H9 (cell line): ENCODE measurements at regions not wholly inside any gene's neighbourhood (a gene's known extent, or its start where the extent isn't known, plus 50 kb on each side); places are given as distances from the start of the nearest gene placed in this dataset.
A peak's percentile ranks its signal among the peaks of the same experiment; 100 is the strongest.

ENCODE experiments used
- DNase-seq: peaks from one replicate; pipeline ENCODE4 v3.0.0-alpha.2; 2017
- H2AFZ ChIP-seq: one replicate; pipeline ENCODE4 v1.6.1; 2013; ENCODE audit warnings: mild to moderate bottlenecking, low read length, control low read depth, moderate library complexity
- H2AK5ac ChIP-seq: 2 replicates; pipeline ENCODE4 v1.6.1; 2013; ENCODE audit warnings: low read length, control low read depth, mixed read lengths; ENCODE audit not compliant: insufficient read length
- H2BK120ac ChIP-seq: one replicate; pipeline ENCODE4 v1.6.1; 2013; ENCODE audit warnings: low read depth, mild to moderate bottlenecking, low read length, control low read depth, inconsistent platforms; ENCODE audit not compliant: poor library complexity, severe bottlenecking
- H2BK12ac ChIP-seq: 2 replicates; pipeline ENCODE4 v1.6.1; 2013; ENCODE audit warnings: low read length, control low read depth, mixed read lengths, low read depth; ENCODE audit not compliant: insufficient read length
- H2BK15ac ChIP-seq: 2 replicates; pipeline ENCODE4 v1.6.1; 2013; ENCODE audit warnings: low read depth, low read length, control low read depth
- H2BK20ac ChIP-seq: one replicate; pipeline ENCODE4 v1.6.1; 2013; ENCODE audit warnings: low read depth, mild to moderate bottlenecking, low read length, control low read depth, inconsistent platforms; ENCODE audit not compliant: poor library complexity, severe bottlenecking
- H2BK5ac ChIP-seq: 2 replicates; pipeline ENCODE4 v1.6.1; 2013; ENCODE audit warnings: low read length, control low read depth, mixed read lengths; ENCODE audit not compliant: insufficient read length
- H3K14ac ChIP-seq: 2 replicates; pipeline ENCODE4 v1.6.1; 2013; ENCODE audit warnings: low read length, control low read depth; ENCODE audit not compliant: insufficient read depth
- H3K18ac ChIP-seq: 2 replicates; pipeline ENCODE4 v1.6.1; 2013; ENCODE audit warnings: low read depth, mild to moderate bottlenecking, mixed read lengths, low read length, control low read depth; ENCODE audit not compliant: insufficient read length
- H3K23ac ChIP-seq: 2 replicates; pipeline ENCODE4 v1.6.1; 2013; ENCODE audit warnings: low read length, control low read depth, mixed read lengths, low read depth; ENCODE audit not compliant: insufficient read length
- H3K23me2 ChIP-seq: 2 replicates; pipeline ENCODE4 v1.6.1; 2013; ENCODE audit warnings: low read depth, mild to moderate bottlenecking, mixed read lengths, low read length, control low read depth; ENCODE audit not compliant: insufficient read length, poor library complexity, severe bottlenecking
- H3K27ac ChIP-seq: 2 replicates; pipeline ENCODE4 v1.5.1; 2013; ENCODE audit warnings: low read length, control low read depth, mixed read lengths, low read depth; ENCODE audit not compliant: insufficient read length
- H3K27me3 ChIP-seq: 2 replicates; pipeline ENCODE4 v1.6.1; 2013; ENCODE audit warnings: low read length, control low read depth, inconsistent platforms; ENCODE audit not compliant: insufficient read depth
- H3K4ac ChIP-seq: 2 replicates; pipeline ENCODE4 v1.6.1; 2013; ENCODE audit warnings: low read depth, mild to moderate bottlenecking, control low read depth, inconsistent platforms, low read length, moderate library complexity
- H3K4me1 ChIP-seq: 2 replicates; pipeline ENCODE4 v1.6.1; 2013; ENCODE audit warnings: low read length, control low read depth, inconsistent platforms; ENCODE audit not compliant: insufficient read depth
- H3K4me2 ChIP-seq: 2 replicates; pipeline ENCODE4 v1.6.1; 2013; ENCODE audit warnings: low read length, control low read depth, mixed read lengths; ENCODE audit not compliant: insufficient read length, insufficient read depth
- H3K56ac ChIP-seq: 2 replicates; pipeline ENCODE4 v1.6.1; 2013; ENCODE audit warnings: low read depth, mild to moderate bottlenecking, mixed read lengths, low read length, control low read depth; ENCODE audit not compliant: insufficient read length
- H3K79me1 ChIP-seq: 2 replicates; pipeline ENCODE4 v1.6.1; 2013; ENCODE audit warnings: low read depth, mild to moderate bottlenecking, moderate library complexity, low read length, control low read depth, inconsistent platforms; ENCODE audit not compliant: insufficient read depth, poor library complexity, severe bottlenecking
- H3K79me2 ChIP-seq: 2 replicates; pipeline ENCODE4 v1.6.1; 2013; ENCODE audit warnings: low read length, control low read depth, inconsistent platforms; ENCODE audit not compliant: insufficient read depth
- H3K9ac ChIP-seq: 2 replicates; pipeline ENCODE4 v1.6.1; 2013; ENCODE audit warnings: low read length, control low read depth, mixed read lengths; ENCODE audit not compliant: insufficient read length; ENCODE audit errors: extremely low read depth
- H3K9me3 ChIP-seq: one replicate; pipeline ENCODE4 v1.6.1; 2013; ENCODE audit warnings: low read depth, low read length, inconsistent platforms; ENCODE audit not compliant: control insufficient read depth
- H3T11ph ChIP-seq: one replicate; pipeline ENCODE4 v1.6.1; 2013; ENCODE audit warnings: mild to moderate bottlenecking, low read length, control low read depth, inconsistent platforms
- H4K20me1 ChIP-seq: one replicate; pipeline ENCODE4 v1.6.1; 2013; ENCODE audit not compliant: control insufficient read depth, insufficient read length, insufficient read depth
- H4K5ac ChIP-seq: 2 replicates; pipeline ENCODE4 v1.6.1; 2013; ENCODE audit warnings: low read depth, mild to moderate bottlenecking, mixed read lengths, low read length, control low read depth; ENCODE audit not compliant: insufficient read length
- H4K8ac ChIP-seq: replicated peaks from 2 replicates; pipeline ENCODE4 v1.6.1; 2013; ENCODE audit warnings: low read length, control low read depth, mixed read lengths, low read depth; ENCODE audit not compliant: insufficient read length
- H4K91ac ChIP-seq: 2 replicates; pipeline ENCODE4 v1.6.1; 2013; ENCODE audit warnings: low read depth, mild to moderate bottlenecking, moderate library complexity, mixed read lengths, low read length, control low read depth; ENCODE audit not compliant: insufficient read length
- H3K27ac Mint-ChIP-seq, 3 experiments: 2 replicates in 2 of 3; 3 replicates in 1 of 3; pipeline ENCODE4 v1.8.0; 2020 to 2021; ENCODE audit warnings: mixed read lengths in 3 of 3, mild to moderate bottlenecking in 1 of 3, moderate library complexity in 1 of 3
- H3K27me3 Mint-ChIP-seq: 2 replicates; pipeline ENCODE4 v1.8.0; 2021; ENCODE audit warnings: low read depth, mild to moderate bottlenecking, moderate library complexity, mixed read lengths
- H3K36me3 Mint-ChIP-seq, 3 experiments: 2 replicates in 2 of 3; 3 replicates in 1 of 3; pipeline ENCODE4 v1.8.0; 2020 to 2021; ENCODE audit warnings: low read depth in 3 of 3, mixed read lengths in 3 of 3; ENCODE audit not compliant: insufficient read depth in 1 of 3
- H3K4me1 Mint-ChIP-seq, 2 experiments: 2 replicates each; pipeline ENCODE4 v1.8.0; 2020; ENCODE audit warnings: mixed read lengths in 2 of 2
- H3K4me3 Mint-ChIP-seq, 2 experiments: 2 replicates in 1 of 2; 3 replicates in 1 of 2; pipeline ENCODE4 v1.8.0; 2020 to 2021; ENCODE audit warnings: mild to moderate bottlenecking in 2 of 2, mixed read lengths in 2 of 2, moderate library complexity in 1 of 2
- H3K9me3 Mint-ChIP-seq, 2 experiments: 2 replicates in 1 of 2; 3 replicates in 1 of 2; pipeline ENCODE4 v1.8.0; 2020; ENCODE audit warnings: mild to moderate bottlenecking in 2 of 2, mixed read lengths in 2 of 2, moderate library complexity in 1 of 2
- CTCF ChIP-seq: fragments of 200-600 bp; sonication (generic); conservative IDR thresholded peaks from 3 replicates; pipeline ENCODE4 v1.8.0; 2021; ENCODE audit warnings: antibody characterized with exemption, mild to moderate bottlenecking

- no peak overlapping the region for H3K4me3 Mint-ChIP-seq
- Histone ChIP-seq H3K27ac (no peak overlapping the region), H2AK5ac (no peak overlapping the region), H4K5ac (no peak overlapping the region), H4K91ac (no peak overlapping the region), H3K27me3 (no peaks in the 10 kb centered on the region), H2BK5ac (no peak overlapping the region), H3K4me1 (no peaks in the 10 kb centered on the region), H3K56ac (no peak overlapping the region), H4K8ac (no peak overlapping the region), H3K79me1 (no peaks in the 10 kb centered on the region), H2BK15ac (no peak overlapping the region), H2BK120ac (no peak overlapping the region), H3K79me2 (no peaks in the 10 kb centered on the region), H3K23ac (no peak overlapping the region), H3K9ac (no peak overlapping the region), H2AFZ (no peak overlapping the region), H3K4me2 (no peak overlapping the region), H3T11ph (no peak overlapping the region), H3K14ac (no peak overlapping the region), H3K23me2 (no peaks in the 10 kb centered on the region), H3K9me3 (no peaks in the 10 kb centered on the region), H2BK12ac (no peak overlapping the region), H3K4ac (no peak overlapping the region), H4K20me1 (no peaks in the 10 kb centered on the region), H2BK20ac (no peak overlapping the region), H3K18ac (no peak overlapping the region)
- no peak for DNase-seq
- no peaks in the 10 kb centered on the region for H3K9me3 Mint-ChIP-seq
- H3K27me3 Mint-ChIP-seq = no peaks in the 10 kb centered on the region
- H3K36me3 Mint-ChIP-seq = no peaks in the 10 kb centered on the region
- no peak for TF ChIP-seq CTCF
- H3K4me1 Mint-ChIP-seq = no peaks in the 10 kb centered on the region
- peak overlapping the region in 1 of 3 experiments; percentile 41; a peak in 1 of 7 replicates for H3K27ac Mint-ChIP-seq
Measured at GRCh38 chr3:153495422-153495821, 333.4 kb downstream of the RAP2B start.
